COLO668 (cell line): ENCODE measurements at regions not wholly inside any gene's neighbourhood (a gene's known extent, or its start where the extent isn't known, plus 50 kb on each side); places are given as distances from the start of the nearest gene placed in this dataset.
A peak's percentile ranks its signal among the peaks of the same experiment; 100 is the strongest.
"Not testable (repeated sequence)": the region's sequence is repeated elsewhere in the genome, so short reads cannot be mapped to it uniquely, and the experiment has no call there.

Experiments
- DNase-seq: peaks from one replicate; lab custom pipeline; 2025; ENCODE audit not compliant: unreplicated experiment; lab: John Stamatoyannopoulos, UW

GRCh38 chr2:198917926-198918720 lies 539.6 kb downstream of the SATB2 start:
- DNase-seq, result no peak

- DNase-seq, result no peak
Observed at GRCh38 chr2:198917275-198917674, 540.5 kb downstream of the SATB2 start.

- peak; percentile 60 for DNase-seq
Observed at GRCh38 chr2:198916548-198917080, 541.1 kb downstream of the SATB2 start.

GRCh38 chr2:198913394-198914152 lies 544.2 kb downstream of the SATB2 start:
- no peak for DNase-seq

- DNase-seq, result no peak
Observed at GRCh38 chr2:198909525-198910267, 548.0 kb downstream of the SATB2 start.

- DNase-seq, result no peak
Observed at GRCh38 chr2:198905881-198906612, 551.7 kb downstream of the SATB2 start.

- DNase-seq, result no peak
Observed at GRCh38 chr2:198901894-198902293, 555.8 kb downstream of the SATB2 start.

GRCh38 chr2:198900141-198900540 lies 557.6 kb downstream of the SATB2 start:
- DNase-seq, result no peak

- DNase-seq, result no peak
Observed at GRCh38 chr2:198890490-198890889, 567.2 kb downstream of the SATB2 start.

GRCh38 chr2:198883604-198884003 lies 574.1 kb downstream of the SATB2 start:
- no peak for DNase-seq

GRCh38 chr2:198880986-198881385 lies 576.8 kb downstream of the SATB2 start:
- DNase-seq, result no peak

- DNase-seq, result no peak
Observed at GRCh38 chr2:198880421-198880820, 577.3 kb downstream of the SATB2 start.

GRCh38 chr2:198874472-198874858 lies 583.3 kb downstream of the SATB2 start:
- DNase-seq, result no peak

GRCh38 chr2:198873503-198874471 lies 584.0 kb downstream of the SATB2 start:
- DNase-seq, result no peak

GRCh38 chr2:198863655-198864054 lies 594.1 kb downstream of the SATB2 start:
- DNase-seq, result no peak

- DNase-seq, result no peak
Observed at GRCh38 chr2:198861080-198861479, 596.7 kb downstream of the SATB2 start.

GRCh38 chr2:198857246-198857645 lies 600.5 kb downstream of the SATB2 start:
- DNase-seq, result no peak

- not testable (repeated sequence) for DNase-seq
Observed at GRCh38 chr2:198855746-198856145, 602.0 kb downstream of the SATB2 start.

GRCh38 chr2:198852248-198852647 lies 605.5 kb downstream of the SATB2 start:
- no peak for DNase-seq

- no peak for DNase-seq
Observed at GRCh38 chr2:198825534-198825933, 632.2 kb downstream of the SATB2 start.
